ENCODE measurements at regions not wholly inside any gene's neighbourhood (a gene's known extent, or its start where the extent isn't known, plus 50 kb on each side); places are given as distances from the start of the nearest gene placed in this dataset.

- H3K4me1 Mint-ChIP-seq (ENCODE audit: low read depth) = peaks cover 2% of the 10 kb centered on the region
- no peak overlapping the region for H3K27ac Mint-ChIP-seq
- Histone ChIP-seq H3K4me3 (ENCODE audit: low read length) (no peak overlapping the region), H3K27ac (ENCODE audit: low read depth in 1 of 2, low read length in 2 of 2) (no peak overlapping the region), H3K36me3 (ENCODE audit: insufficient read depth, low read length) (no peaks in the 10 kb centered on the region), H3K9me3 (ENCODE audit: control insufficient read depth in 1 of 2, insufficient read depth in 1 of 2, low read length in 2 of 2) (no peaks in the 10 kb centered on the region), H3K27me3 (ENCODE audit: control insufficient read depth in 1 of 2, insufficient read depth in 2 of 2, low read length in 2 of 2) (no peaks in the 10 kb centered on the region), H3K4me1 (ENCODE audit: insufficient read depth, low read length) (peaks cover 5% of the 10 kb centered on the region)
- intact Hi-C loops (cut with DNase I, micrococcal nuclease) = no loop called here
- no peak overlapping the region for H3K4me3 Mint-ChIP-seq
- POLR2A ChIA-PET = no interaction called here
- H3K9me3 Mint-ChIP-seq = no peaks in the 10 kb centered on the region
- ATAC-seq (ENCODE audit: poor library complexity) (no peak), DNase-seq (no peak)
- H3K27me3 Mint-ChIP-seq = no peaks in the 10 kb centered on the region
- TF ChIP-seq CTCF (IDR thresholded peaks at IDR 0.05) = no peak
- CTCF ChIA-PET = no interaction called here
- no peaks in the 10 kb centered on the region for H3K36me3 Mint-ChIP-seq (ENCODE audit: low read depth)
Observed at GRCh38 chr20:40770564-40771307, 81.7 kb upstream of the MAFB start.

- H3K4me1 ChIP-seq (ENCODE audit: insufficient read depth, low read length) = peaks cover 7% of the 10 kb centered on the region
- Mint-ChIP-seq H3K4me1 (ENCODE audit: low read depth) (peaks cover 3% of the 10 kb centered on the region), H3K27ac (no peak overlapping the region), H3K36me3 (ENCODE audit: low read depth) (no peaks in the 10 kb centered on the region), H3K27me3 (no peaks in the 10 kb centered on the region), H3K4me3 (no peak overlapping the region), H3K9me3 (no peaks in the 10 kb centered on the region)
- DNase-seq (no peak), ATAC-seq (ENCODE audit: poor library complexity) (no peak)
- H3K27me3 ChIP-seq (ENCODE audit: control insufficient read depth in 1 of 2, insufficient read depth in 2 of 2, low read length in 2 of 2) = no peaks in the 10 kb centered on the region
- H3K9me3 ChIP-seq (ENCODE audit: control insufficient read depth in 1 of 2, insufficient read depth in 1 of 2, low read length in 2 of 2) = no peaks in the 10 kb centered on the region
- no peak overlapping the region for H3K27ac ChIP-seq (ENCODE audit: low read depth in 1 of 2, low read length in 2 of 2)
- H3K4me3 ChIP-seq (ENCODE audit: low read length) = no peak overlapping the region
- POLR2A ChIA-PET = no interaction called here
- intact Hi-C loops (cut with DNase I, micrococcal nuclease) = no loop called here
- H3K36me3 ChIP-seq (ENCODE audit: insufficient read depth, low read length) = no peaks in the 10 kb centered on the region
- TF ChIP-seq CTCF (IDR thresholded peaks at IDR 0.05) = no peak
- CTCF ChIA-PET = no interaction called here
Observed at GRCh38 chr20:40771308-40771610, 82.2 kb upstream of the MAFB start.

- no peaks in the 10 kb centered on the region for H3K9me3 Mint-ChIP-seq
- DNase-seq (no peak), ATAC-seq (ENCODE audit: poor library complexity) (no peak)
- Histone ChIP-seq H3K4me3 (ENCODE audit: low read length) (no peak overlapping the region), H3K27ac (ENCODE audit: low read depth in 1 of 2, low read length in 2 of 2) (no peak overlapping the region), H3K27me3 (ENCODE audit: control insufficient read depth in 1 of 2, insufficient read depth in 2 of 2, low read length in 2 of 2) (no peaks in the 10 kb centered on the region), H3K4me1 (ENCODE audit: insufficient read depth, low read length) (peaks cover 7% of the 10 kb centered on the region), H3K9me3 (ENCODE audit: control insufficient read depth in 1 of 2, insufficient read depth in 1 of 2, low read length in 2 of 2) (no peaks in the 10 kb centered on the region), H3K36me3 (ENCODE audit: insufficient read depth, low read length) (no peaks in the 10 kb centered on the region)
- POLR2A ChIA-PET = no interaction called here
- peaks cover 3% of the 10 kb centered on the region for H3K4me1 Mint-ChIP-seq (ENCODE audit: low read depth)
- CTCF ChIA-PET = no interaction called here
- no peaks in the 10 kb centered on the region for H3K36me3 Mint-ChIP-seq (ENCODE audit: low read depth)
- H3K27me3 Mint-ChIP-seq = no peaks in the 10 kb centered on the region
- H3K27ac Mint-ChIP-seq = no peak overlapping the region
- TF ChIP-seq CTCF (IDR thresholded peaks at IDR 0.05) = no peak
- intact Hi-C loops (cut with DNase I, micrococcal nuclease) = no loop called here
- H3K4me3 Mint-ChIP-seq = no peak overlapping the region
Observed at GRCh38 chr20:40771848-40772511, 82.9 kb upstream of the MAFB start.

Measured in CD4-positive, alpha-beta T cell (primary cell).